ENCODE measurements at regions not wholly inside any gene's neighbourhood (a gene's known extent, or its start where the extent isn't known, plus 50 kb on each side); places are given as distances from the start of the nearest gene placed in this dataset.

DNA sequence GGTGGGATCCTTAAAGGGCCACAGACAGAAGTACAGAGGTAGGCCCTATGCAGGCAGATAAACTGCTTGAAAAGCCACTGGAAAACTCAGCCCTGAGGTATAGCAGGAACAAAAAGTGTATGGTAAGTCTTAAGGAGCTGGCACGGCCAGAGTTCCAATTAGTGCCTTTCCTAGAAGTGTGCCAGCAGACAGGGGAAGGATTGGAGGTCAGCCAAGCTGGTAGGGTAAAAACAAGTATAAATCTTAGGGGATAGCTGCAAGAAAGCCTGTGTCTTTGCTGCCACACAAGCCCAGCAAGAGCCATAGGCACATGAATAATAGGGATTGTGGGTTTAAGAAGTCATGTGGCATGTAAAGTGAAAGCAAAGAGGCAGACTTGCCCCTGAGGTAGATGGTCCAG, 582.5 kb downstream of the PLOD2 start:
- peaks cover 0 to 20% (median 2%) of the 10 kb centered on the region in 5 donors for H3K9me3 Mint-ChIP-seq
- CTCF ChIA-PET = no interaction called here
- POLR2A ChIA-PET = no interaction called here
- H3K4me1 Mint-ChIP-seq = no peaks in the 10 kb centered on the region
- Histone ChIP-seq H3K4me1 (ENCODE audit: insufficient read depth, low read length) (no peaks in the 10 kb centered on the region), H3K27me3 (ENCODE audit: insufficient read depth, low read length, poor library complexity, severe bottlenecking) (no peaks in the 10 kb centered on the region), H3K27ac (ENCODE audit: low read depth, low read length) (no peak overlapping the region), H3K4me3 (ENCODE audit: low read length) (no peak overlapping the region), H3K36me3 (ENCODE audit: insufficient read depth, low read length) (no peaks in the 10 kb centered on the region), H3K9me3 (ENCODE audit: low read length) (no peaks in the 10 kb centered on the region)
- H3K27ac Mint-ChIP-seq = no peak overlapping the region
- H3K36me3 Mint-ChIP-seq = no peaks in the 10 kb centered on the region
- no peak overlapping the region for H3K4me3 Mint-ChIP-seq
- no peaks in the 10 kb centered on the region for H3K27me3 Mint-ChIP-seq
- no peak for DNase-seq

DNA sequence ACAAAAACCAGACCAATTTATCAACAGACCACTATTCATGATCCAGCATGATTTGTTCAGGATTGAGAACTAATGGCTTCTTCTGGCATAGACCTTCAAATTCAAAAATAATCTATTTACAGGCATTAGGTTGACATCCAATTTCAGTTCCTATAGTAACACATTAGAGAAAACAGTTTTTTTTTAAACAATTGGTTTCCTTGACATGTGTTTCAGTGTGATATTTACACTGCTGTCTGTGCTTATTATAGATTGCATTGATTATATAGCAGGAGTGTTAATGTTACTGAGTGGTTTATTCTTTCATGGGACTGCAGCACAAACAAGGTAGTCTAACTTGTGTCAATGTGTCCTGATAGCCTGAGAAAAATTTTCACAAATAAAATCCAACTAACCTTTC, 579.3 kb downstream of the PLOD2 start:
- CTCF ChIA-PET = no interaction called here
- Mint-ChIP-seq H3K4me1 (no peaks in the 10 kb centered on the region), H3K9me3 (peaks cover 0 to 21% (median 3%) of the 10 kb centered on the region in 5 donors), H3K4me3 (no peak overlapping the region), H3K27me3 (no peaks in the 10 kb centered on the region), H3K27ac (no peak overlapping the region), H3K36me3 (no peaks in the 10 kb centered on the region)
- Histone ChIP-seq H3K9me3 (ENCODE audit: low read length) (no peaks in the 10 kb centered on the region), H3K4me3 (ENCODE audit: low read length) (no peak overlapping the region), H3K36me3 (ENCODE audit: insufficient read depth, low read length) (no peaks in the 10 kb centered on the region), H3K27me3 (ENCODE audit: insufficient read depth, low read length, poor library complexity, severe bottlenecking) (no peaks in the 10 kb centered on the region), H3K4me1 (ENCODE audit: insufficient read depth, low read length) (no peaks in the 10 kb centered on the region), H3K27ac (ENCODE audit: low read depth, low read length) (no peak overlapping the region)
- POLR2A ChIA-PET = no interaction called here
- DNase-seq = no peak

DNA sequence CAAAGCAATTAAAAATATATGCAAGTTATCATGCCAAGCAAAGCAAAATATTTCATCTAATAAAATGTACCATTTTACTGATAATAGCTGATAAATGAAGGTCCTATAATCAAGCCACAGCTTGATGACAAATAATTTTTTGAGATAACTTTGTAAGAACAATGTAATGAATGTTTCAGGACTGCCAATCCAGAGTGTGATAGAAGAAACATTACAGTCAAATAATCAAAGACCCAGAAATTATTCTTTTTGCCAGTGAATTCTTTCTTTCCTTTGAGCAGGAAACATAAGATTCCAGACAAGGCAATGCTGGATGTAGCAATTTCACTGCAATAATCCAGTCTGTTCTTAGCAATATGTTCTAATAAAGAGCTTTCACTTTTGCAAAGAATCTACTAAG, 556.1 kb downstream of the PLOD2 start:
- H3K9me3 ChIP-seq (ENCODE audit: low read length) = no peaks in the 10 kb centered on the region
- POLR2A ChIA-PET = no interaction called here
- H3K36me3 Mint-ChIP-seq = no peaks in the 10 kb centered on the region

DNA sequence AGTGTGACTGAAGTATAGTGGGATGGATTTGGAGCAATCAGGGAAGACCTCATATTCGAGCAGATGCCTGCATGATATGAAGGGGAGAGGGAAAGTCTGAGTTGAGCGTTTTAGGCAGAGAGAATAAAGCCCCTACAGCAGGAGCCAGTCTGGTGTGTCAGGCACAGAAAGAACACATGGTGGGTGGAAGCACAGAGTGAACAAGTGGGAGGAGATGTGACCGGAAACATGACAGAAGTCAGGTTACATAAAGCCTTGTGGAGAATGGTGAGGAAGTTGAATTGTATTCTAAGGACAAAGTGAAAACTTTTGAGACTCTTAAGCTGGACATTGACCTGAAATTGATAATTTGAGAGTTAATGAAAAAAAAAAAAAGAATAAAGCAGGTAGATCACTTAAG, 541.0 kb downstream of the PLOD2 start:
- no peak for DNase-seq
- H3K4me3 ChIP-seq (ENCODE audit: low read length) = no peak overlapping the region
- no peaks in the 10 kb centered on the region for H3K9me3 ChIP-seq (ENCODE audit: low read length)
- Mint-ChIP-seq H3K9me3 (peaks cover 2 to 18% (median 13%) of the 10 kb centered on the region in 5 donors), H3K4me1 (no peaks in the 10 kb centered on the region), H3K4me3 (no peak overlapping the region), H3K27me3 (no peaks in the 10 kb centered on the region), H3K36me3 (no peaks in the 10 kb centered on the region), H3K27ac (no peak overlapping the region)
- no peaks in the 10 kb centered on the region for H3K4me1 ChIP-seq (ENCODE audit: insufficient read depth, low read length)
- no peak overlapping the region for H3K27ac ChIP-seq (ENCODE audit: low read depth, low read length)
- CTCF ChIA-PET = no interaction called here
- H3K36me3 ChIP-seq (ENCODE audit: insufficient read depth, low read length) = no peaks in the 10 kb centered on the region
- no peaks in the 10 kb centered on the region for H3K27me3 ChIP-seq (ENCODE audit: insufficient read depth, low read length, poor library complexity, severe bottlenecking)
- POLR2A ChIA-PET = no interaction called here

More for the DNA sequence above, 556.1 kb downstream of the PLOD2 start:
- no peak for DNase-seq
- no peaks in the 10 kb centered on the region for H3K4me1 ChIP-seq (ENCODE audit: insufficient read depth, low read length)
- Mint-ChIP-seq H3K4me3 (no peak overlapping the region), H3K9me3 (peaks cover 0 to 20% (median 0%) of the 10 kb centered on the region in 5 donors), H3K27me3 (no peaks in the 10 kb centered on the region), H3K27ac (no peak overlapping the region), H3K4me1 (no peaks in the 10 kb centered on the region)
- no peak overlapping the region for H3K4me3 ChIP-seq (ENCODE audit: low read length)
- CTCF ChIA-PET = no interaction called here
- no peak overlapping the region for H3K27ac ChIP-seq (ENCODE audit: low read depth, low read length)
- no peaks in the 10 kb centered on the region for H3K36me3 ChIP-seq (ENCODE audit: insufficient read depth, low read length)
- H3K27me3 ChIP-seq (ENCODE audit: insufficient read depth, low read length, poor library complexity, severe bottlenecking) = no peaks in the 10 kb centered on the region

DNA sequence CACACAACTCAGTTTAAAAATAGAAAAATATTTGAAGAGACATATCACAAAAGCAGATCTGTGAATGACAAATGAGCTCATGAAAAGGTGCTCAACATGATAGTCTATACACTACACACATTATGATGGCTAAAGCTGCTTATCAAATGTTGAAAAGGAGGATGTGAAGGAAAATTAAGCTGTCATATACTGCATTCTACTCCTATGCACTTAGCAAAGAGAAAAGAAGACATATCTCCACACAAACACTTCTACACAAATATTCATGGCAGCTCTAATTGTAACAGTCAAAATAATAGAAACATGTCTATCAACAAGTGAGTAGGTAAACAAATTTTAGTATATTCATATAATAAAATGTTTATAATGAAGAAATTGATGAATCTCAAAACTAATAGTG, 540.5 kb downstream of the PLOD2 start:
- Histone ChIP-seq H3K27ac (ENCODE audit: low read depth, low read length) (no peak overlapping the region), H3K27me3 (ENCODE audit: insufficient read depth, low read length, poor library complexity, severe bottlenecking) (no peaks in the 10 kb centered on the region), H3K4me1 (ENCODE audit: insufficient read depth, low read length) (no peaks in the 10 kb centered on the region), H3K9me3 (ENCODE audit: low read length) (no peaks in the 10 kb centered on the region), H3K36me3 (ENCODE audit: insufficient read depth, low read length) (no peaks in the 10 kb centered on the region), H3K4me3 (ENCODE audit: low read length) (no peak overlapping the region)
- no peaks in the 10 kb centered on the region for H3K4me1 Mint-ChIP-seq
- no peaks in the 10 kb centered on the region for H3K27me3 Mint-ChIP-seq
- CTCF ChIA-PET = no interaction called here
- peaks cover 2 to 19% (median 14%) of the 10 kb centered on the region in 5 donors for H3K9me3 Mint-ChIP-seq
- H3K4me3 Mint-ChIP-seq = no peak overlapping the region
- no peak overlapping the region for H3K27ac Mint-ChIP-seq
- POLR2A ChIA-PET = no interaction called here
- H3K36me3 Mint-ChIP-seq = no peaks in the 10 kb centered on the region
- DNase-seq = no peak

DNA sequence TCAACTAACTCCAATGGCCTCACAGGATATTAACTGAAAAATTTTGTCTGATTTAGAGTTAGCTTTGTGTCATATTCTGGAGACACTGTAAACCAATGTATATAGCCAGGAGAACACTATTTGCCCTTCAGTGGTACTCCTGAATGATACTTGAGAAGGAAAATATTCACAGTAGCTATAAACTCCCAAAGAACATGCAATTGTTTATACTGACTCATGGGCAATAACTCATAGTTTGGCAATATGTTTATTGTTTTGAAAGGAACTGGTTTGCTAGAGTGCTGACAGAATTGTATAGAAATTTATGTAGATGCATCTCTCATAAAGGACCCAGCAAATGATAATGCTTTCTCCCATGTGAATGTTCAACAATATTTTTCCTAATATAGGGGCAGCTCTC, 537.6 kb downstream of the PLOD2 start:
- no peaks in the 10 kb centered on the region for H3K36me3 Mint-ChIP-seq
- no peak overlapping the region for H3K27ac Mint-ChIP-seq
- no peak overlapping the region for H3K4me3 Mint-ChIP-seq
- Histone ChIP-seq H3K27me3 (ENCODE audit: insufficient read depth, low read length, poor library complexity, severe bottlenecking) (no peaks in the 10 kb centered on the region), H3K27ac (ENCODE audit: low read depth, low read length) (no peak overlapping the region), H3K9me3 (ENCODE audit: low read length) (no peaks in the 10 kb centered on the region), H3K4me3 (ENCODE audit: low read length) (no peak overlapping the region), H3K4me1 (ENCODE audit: insufficient read depth, low read length) (no peaks in the 10 kb centered on the region), H3K36me3 (ENCODE audit: insufficient read depth, low read length) (no peaks in the 10 kb centered on the region)
- no peak for DNase-seq
- peaks cover 0 to 19% (median 8%) of the 10 kb centered on the region in 5 donors for H3K9me3 Mint-ChIP-seq
- no peaks in the 10 kb centered on the region for H3K27me3 Mint-ChIP-seq
- ChIA-PET CTCF (no interaction called here), POLR2A (no interaction called here)
- H3K4me1 Mint-ChIP-seq = no peaks in the 10 kb centered on the region

DNA sequence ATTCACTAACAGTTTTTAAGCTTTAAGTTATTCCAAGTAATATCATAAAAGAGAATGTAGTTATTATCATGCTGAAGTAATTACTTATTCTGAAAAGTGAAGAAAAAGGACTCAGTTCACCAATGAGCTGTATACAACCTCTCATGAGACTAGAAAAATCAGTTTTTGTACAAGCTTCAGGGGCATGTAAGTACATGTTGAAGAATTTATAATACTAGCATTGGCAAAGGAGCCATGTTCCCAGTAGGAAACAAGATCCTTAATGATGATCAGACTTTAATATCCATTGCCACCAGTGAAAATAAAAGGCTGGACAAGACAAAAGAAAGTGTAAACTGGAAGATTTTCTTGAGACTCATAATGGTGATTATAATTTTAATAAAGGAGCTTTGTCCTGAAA, 532.8 kb downstream of the PLOD2 start:
- H3K27me3 Mint-ChIP-seq = no peaks in the 10 kb centered on the region
- H3K36me3 Mint-ChIP-seq = no peaks in the 10 kb centered on the region
- POLR2A ChIA-PET = no interaction called here
- no peaks in the 10 kb centered on the region for H3K36me3 ChIP-seq (ENCODE audit: insufficient read depth, low read length)
- CTCF ChIA-PET = no interaction called here
- DNase-seq = no peak
- no peak overlapping the region for H3K4me3 ChIP-seq (ENCODE audit: low read length)
- H3K4me3 Mint-ChIP-seq = no peak overlapping the region
- H3K9me3 ChIP-seq (ENCODE audit: low read length) = no peaks in the 10 kb centered on the region
- no peak overlapping the region for H3K27ac ChIP-seq (ENCODE audit: low read depth, low read length)
- H3K27ac Mint-ChIP-seq = no peak overlapping the region
- no peaks in the 10 kb centered on the region for H3K4me1 ChIP-seq (ENCODE audit: insufficient read depth, low read length)
- H3K27me3 ChIP-seq (ENCODE audit: insufficient read depth, low read length, poor library complexity, severe bottlenecking) = no peaks in the 10 kb centered on the region
- H3K4me1 Mint-ChIP-seq = no peaks in the 10 kb centered on the region
- H3K9me3 Mint-ChIP-seq = peaks cover 6 to 40% (median 9%) of the 10 kb centered on the region in 5 donors

DNA sequence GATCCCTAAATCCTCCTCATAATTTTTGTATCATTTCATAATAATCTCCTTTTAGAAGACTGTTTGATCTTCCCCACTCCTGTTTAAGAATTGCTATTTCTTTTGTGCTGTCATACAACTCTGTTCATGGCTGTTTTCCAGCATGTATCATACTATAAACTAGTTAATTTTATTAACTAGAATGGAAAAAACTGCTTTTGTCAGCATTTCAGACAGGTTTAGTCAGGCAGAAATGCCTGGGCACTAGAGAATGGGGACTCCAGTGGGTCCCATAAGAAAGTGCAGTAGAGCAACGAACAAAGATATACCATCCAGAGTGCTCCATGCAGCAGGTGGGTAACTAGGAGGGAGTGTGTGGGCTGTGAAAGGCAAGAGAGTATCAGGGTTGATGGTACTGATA, 523.9 kb downstream of the PLOD2 start:
- Mint-ChIP-seq H3K4me1 (no peaks in the 10 kb centered on the region), H3K27ac (no peak overlapping the region), H3K36me3 (no peaks in the 10 kb centered on the region), H3K4me3 (no peak overlapping the region), H3K27me3 (no peaks in the 10 kb centered on the region), H3K9me3 (peaks cover 0 to 32% (median 7%) of the 10 kb centered on the region in 5 donors)
- CTCF ChIA-PET = no interaction called here
- Histone ChIP-seq H3K4me1 (ENCODE audit: insufficient read depth, low read length) (no peaks in the 10 kb centered on the region), H3K36me3 (ENCODE audit: insufficient read depth, low read length) (no peaks in the 10 kb centered on the region), H3K27me3 (ENCODE audit: insufficient read depth, low read length, poor library complexity, severe bottlenecking) (no peaks in the 10 kb centered on the region), H3K27ac (ENCODE audit: low read depth, low read length) (no peak overlapping the region), H3K9me3 (ENCODE audit: low read length) (no peaks in the 10 kb centered on the region), H3K4me3 (ENCODE audit: low read length) (no peak overlapping the region)
- DNase-seq = no peak
- POLR2A ChIA-PET = no interaction called here

DNA sequence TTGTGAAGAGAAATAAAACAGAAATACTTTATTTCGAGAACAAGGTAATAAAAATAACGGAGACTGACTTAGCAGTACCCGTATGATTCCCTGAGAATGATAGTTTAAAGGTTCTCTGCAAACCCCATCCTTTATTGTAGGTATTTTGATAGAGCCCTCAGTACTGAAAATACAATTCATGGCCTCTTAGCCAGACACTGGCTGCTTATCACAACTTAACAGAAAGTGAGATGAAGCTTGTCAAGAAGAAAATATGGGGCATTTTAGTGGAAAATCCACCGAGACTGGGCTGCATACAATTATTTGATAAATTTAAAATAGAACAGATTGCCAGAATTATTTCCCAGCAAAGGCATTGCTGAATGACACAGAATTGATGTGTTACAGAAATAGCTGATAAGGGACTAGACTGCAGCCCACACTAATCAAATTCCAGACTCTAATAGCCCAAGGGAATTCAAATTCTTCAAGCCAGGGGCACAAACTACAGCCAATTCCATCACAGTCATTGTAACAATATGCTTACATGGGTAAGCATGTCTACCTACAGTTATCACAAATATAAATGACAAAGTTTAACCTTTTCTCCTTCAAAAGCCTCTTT, 521.9 kb downstream of the PLOD2 start:
- no peaks in the 10 kb centered on the region for H3K4me1 ChIP-seq (ENCODE audit: insufficient read depth, low read length)
- Mint-ChIP-seq H3K27ac (no peak overlapping the region), H3K4me1 (no peaks in the 10 kb centered on the region), H3K9me3 (peaks cover 0 to 23% (median 6%) of the 10 kb centered on the region in 5 donors), H3K36me3 (no peaks in the 10 kb centered on the region), H3K27me3 (no peaks in the 10 kb centered on the region), H3K4me3 (no peak overlapping the region)
- no peak overlapping the region for H3K27ac ChIP-seq (ENCODE audit: low read depth, low read length)
- H3K27me3 ChIP-seq (ENCODE audit: insufficient read depth, low read length, poor library complexity, severe bottlenecking) = no peaks in the 10 kb centered on the region
- H3K4me3 ChIP-seq (ENCODE audit: low read length) = no peak overlapping the region
- ChIA-PET POLR2A (no interaction called here), CTCF (no interaction called here)
- DNase-seq = no peak
- H3K9me3 ChIP-seq (ENCODE audit: low read length) = no peaks in the 10 kb centered on the region
- no peaks in the 10 kb centered on the region for H3K36me3 ChIP-seq (ENCODE audit: insufficient read depth, low read length)

Measured in CD8-positive, alpha-beta memory T cell (primary cell).